ENCODE measurements at regions not wholly inside any gene's neighbourhood (a gene's known extent, or its start where the extent isn't known, plus 50 kb on each side); places are given as distances from the start of the nearest gene placed in this dataset.

- DNase-seq (ENCODE audit: extremely low spot score, insufficient read length, low read depth) (no peak), FAIRE-seq (no peak)
These were observed 254.7 kb downstream of the KLF6 start for GRCh38 chr10:3530346-3530745.

GRCh38 chr10:3529691-3530090 is 255.3 kb downstream of the KLF6 start:
- no peak for FAIRE-seq
- no peak for DNase-seq (ENCODE audit: extremely low spot score, insufficient read length, low read depth)

GRCh38 chr10:3528823-3529403 is 256.1 kb downstream of the KLF6 start:
- FAIRE-seq: no peak
- no peak for DNase-seq (ENCODE audit: extremely low spot score, insufficient read length, low read depth)

- DNase-seq (ENCODE audit: extremely low spot score, insufficient read length, low read depth): no peak
- FAIRE-seq: no peak
These were observed 256.7 kb downstream of the KLF6 start for GRCh38 chr10:3528271-3528670.

GRCh38 chr10:3527869-3528268 is 257.1 kb downstream of the KLF6 start:
- FAIRE-seq (no peak), DNase-seq (ENCODE audit: extremely low spot score, insufficient read length, low read depth) (no peak)

- FAIRE-seq (no peak), DNase-seq (ENCODE audit: extremely low spot score, insufficient read length, low read depth) (no peak)
These were observed 258.1 kb downstream of the KLF6 start for GRCh38 chr10:3526727-3527501.

GRCh38 chr10:3525832-3526449 is 259.1 kb downstream of the KLF6 start:
- DNase-seq (ENCODE audit: extremely low spot score, insufficient read length, low read depth) (no peak), FAIRE-seq (no peak)

- DNase-seq (ENCODE audit: extremely low spot score, insufficient read length, low read depth): no peak
- FAIRE-seq: no peak
These were observed 260.7 kb downstream of the KLF6 start for GRCh38 chr10:3524086-3524960.

- DNase-seq (ENCODE audit: extremely low spot score, insufficient read length, low read depth) (no peak), FAIRE-seq (no peak)
These were observed 261.5 kb downstream of the KLF6 start for GRCh38 chr10:3523309-3524050.

- DNase-seq (ENCODE audit: extremely low spot score, insufficient read length, low read depth) (no peak), FAIRE-seq (no peak)
These were observed 268.1 kb downstream of the KLF6 start for GRCh38 chr10:3516923-3517255.

- DNase-seq (ENCODE audit: extremely low spot score, insufficient read length, low read depth) (no peak), FAIRE-seq (no peak)
These were observed 268.6 kb downstream of the KLF6 start for GRCh38 chr10:3516234-3516922.

- FAIRE-seq (no peak), DNase-seq (ENCODE audit: extremely low spot score, insufficient read length, low read depth) (no peak)
These were observed 270.3 kb downstream of the KLF6 start for GRCh38 chr10:3514691-3515090.

- DNase-seq (ENCODE audit: extremely low spot score, insufficient read length, low read depth) (no peak), FAIRE-seq (no peak)
These were observed 272.7 kb downstream of the KLF6 start for GRCh38 chr10:3512263-3512662.

- no peak for FAIRE-seq
- no peak for DNase-seq (ENCODE audit: extremely low spot score, insufficient read length, low read depth)
These were observed 273.5 kb downstream of the KLF6 start for GRCh38 chr10:3511483-3511882.

GRCh38 chr10:3510741-3511140 is 274.3 kb downstream of the KLF6 start:
- FAIRE-seq (no peak), DNase-seq (ENCODE audit: extremely low spot score, insufficient read length, low read depth) (no peak)

- no peak for FAIRE-seq
These were observed 275.7 kb downstream of the KLF6 start for GRCh38 chr10:3509355-3509754.

GRCh38 chr10:3503299-3503698 is 281.7 kb downstream of the KLF6 start:
- DNase-seq (ENCODE audit: extremely low spot score, insufficient read length, low read depth) (no peak), FAIRE-seq (no peak)

More at GRCh38 chr10:3509355-3509754, 275.7 kb downstream of the KLF6 start:
- DNase-seq (ENCODE audit: extremely low spot score, insufficient read length, low read depth): no peak

- FAIRE-seq (no peak), DNase-seq (ENCODE audit: extremely low spot score, insufficient read length, low read depth) (no peak)
These were observed 282.3 kb downstream of the KLF6 start for GRCh38 chr10:3502673-3503072.

- DNase-seq (ENCODE audit: extremely low spot score, insufficient read length, low read depth): no peak
- no peak for FAIRE-seq
These were observed 284.6 kb downstream of the KLF6 start for GRCh38 chr10:3500408-3500856.
